ENCODE measurements at regions not wholly inside any gene's neighbourhood (a gene's known extent, or its start where the extent isn't known, plus 50 kb on each side); places are given as distances from the start of the nearest gene placed in this dataset.

GRCh38 chr11:116532066-116532465, 240.7 kb downstream of the BUD13 start:
- no peak for DNase-seq

- no peak for DNase-seq
Measured at GRCh38 chr11:116530705-116531104, 242.1 kb downstream of the BUD13 start.

DNA sequence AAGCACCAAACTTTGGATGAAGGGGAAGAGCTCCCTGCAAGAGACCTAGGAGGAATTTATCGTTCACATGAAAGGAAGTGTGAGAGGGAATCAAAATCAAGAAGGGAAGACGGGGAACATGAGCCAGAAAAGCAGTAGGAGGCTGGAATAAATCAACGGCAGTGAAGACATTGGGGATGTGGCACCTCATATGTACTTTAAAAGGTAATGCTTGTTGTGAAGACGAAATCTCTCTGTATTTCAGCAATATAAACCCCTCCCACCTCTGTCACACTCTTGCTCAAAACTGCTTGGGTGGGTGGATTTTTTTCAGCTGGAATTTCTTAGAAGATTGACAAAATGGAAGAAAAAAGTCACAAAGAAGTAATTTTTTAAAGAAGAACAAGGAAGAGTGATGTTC, 243.5 kb downstream of the BUD13 start:
- DNase-seq = no peak

- no peak for DNase-seq
Measured at GRCh38 chr11:116527180-116527991, 245.4 kb downstream of the BUD13 start.

DNA sequence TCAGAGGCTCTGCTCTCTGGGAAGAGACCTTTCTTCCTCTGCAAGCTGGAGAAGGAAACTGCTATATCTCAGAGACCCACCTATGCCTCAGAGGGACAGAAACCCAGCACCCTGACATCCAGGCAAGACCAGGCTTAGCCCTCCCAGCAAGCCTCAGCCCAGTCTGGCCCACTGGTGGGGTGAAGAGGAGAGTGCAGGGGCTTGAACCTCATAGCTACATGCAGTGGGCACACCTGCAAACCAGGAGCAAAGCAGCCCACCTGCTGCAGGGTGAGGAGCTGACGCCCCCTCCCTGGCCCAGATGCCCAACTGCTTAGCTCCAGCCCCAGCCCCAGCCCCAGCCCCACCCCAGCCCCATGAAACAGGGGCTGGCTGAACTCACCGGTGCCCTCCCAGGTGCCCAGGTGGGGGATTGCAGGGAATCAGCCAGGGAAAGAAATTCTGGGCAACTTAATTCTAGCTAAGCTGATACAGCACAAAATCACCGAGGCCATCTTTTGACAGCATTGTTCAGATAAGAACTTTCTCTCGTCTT, 246.8 kb downstream of the BUD13 start:
- no peak for DNase-seq

GRCh38 chr11:116519499-116519898, 253.3 kb downstream of the BUD13 start:
- no peak for DNase-seq

DNA sequence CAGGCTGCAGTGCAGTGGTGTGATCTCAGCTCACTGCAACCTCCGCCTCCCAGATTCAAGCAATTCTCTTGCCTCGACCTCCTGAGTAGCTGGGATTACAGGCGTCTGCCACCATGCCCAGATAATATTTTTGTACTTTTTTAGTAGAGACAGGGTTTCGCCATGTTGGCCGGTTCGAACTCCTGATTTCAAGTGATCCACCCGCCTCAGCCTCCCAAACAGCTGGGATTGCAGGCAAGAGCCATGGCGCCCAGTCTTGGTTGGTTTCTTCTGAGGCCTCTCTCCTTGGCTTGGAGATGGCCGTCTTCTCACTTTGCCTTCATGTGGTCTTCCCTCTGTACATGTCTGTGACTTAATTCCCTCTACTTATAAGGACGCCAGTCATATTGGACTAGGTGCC, 254.6 kb downstream of the BUD13 start:
- no peak for DNase-seq

DNA sequence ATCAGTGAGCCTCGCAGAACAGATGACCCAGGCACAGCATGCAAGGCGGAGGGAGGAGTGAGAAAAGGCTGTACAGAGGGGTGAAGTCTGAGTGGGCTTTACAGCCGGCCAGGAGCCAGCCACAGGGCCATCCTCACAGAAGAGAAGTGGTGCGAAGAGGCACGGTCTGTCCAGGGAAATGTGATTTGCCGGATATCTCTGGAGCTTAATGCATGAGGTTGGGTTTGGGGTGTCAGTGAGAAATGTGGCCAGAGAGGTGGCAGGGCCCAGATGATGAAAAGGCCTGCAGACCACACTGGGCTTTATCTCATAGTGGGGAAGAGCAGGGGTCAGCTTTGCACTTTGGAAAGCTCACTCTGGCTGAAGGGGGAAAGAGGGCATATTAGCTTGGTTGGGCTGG, 255.2 kb downstream of the BUD13 start:
- no peak for DNase-seq

- no peak for DNase-seq
Measured at GRCh38 chr11:116517077-116517476, 255.7 kb downstream of the BUD13 start.

DNA sequence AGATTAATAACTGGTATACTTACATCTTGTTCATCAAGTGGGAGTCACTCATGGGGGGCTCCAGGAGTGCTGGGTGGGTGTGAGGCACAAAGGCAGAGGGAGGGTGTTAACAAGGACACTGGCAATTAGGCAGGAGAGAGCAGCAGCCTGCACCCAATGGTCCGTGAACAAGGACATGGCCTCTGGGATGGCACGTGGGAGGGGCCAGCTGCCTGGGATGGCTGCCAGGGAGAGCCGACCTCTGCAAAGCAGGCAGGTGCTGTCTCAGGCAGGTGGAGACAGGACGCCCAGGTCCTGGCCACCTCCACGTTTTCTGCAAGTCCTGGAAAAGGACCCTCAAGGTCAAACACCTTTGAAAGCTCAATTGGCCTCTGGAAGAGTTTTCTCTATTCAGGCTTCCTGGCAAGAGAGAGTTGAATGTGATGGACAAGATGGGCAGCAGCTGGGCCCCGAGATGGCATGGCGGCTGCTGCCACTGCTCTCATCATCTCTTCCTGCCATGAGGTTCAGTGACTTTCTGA, 257.1 kb downstream of the BUD13 start:
- no peak for DNase-seq

GRCh38 chr11:116513894-116514293, 258.9 kb downstream of the BUD13 start:
- no peak for DNase-seq

GRCh38 chr11:116513278-116513823, 259.4 kb downstream of the BUD13 start:
- DNase-seq = no peak

- DNase-seq = no peak
Measured at GRCh38 chr11:116512841-116513240, 259.9 kb downstream of the BUD13 start.

GRCh38 chr11:116511684-116512083, 261.1 kb downstream of the BUD13 start:
- no peak for DNase-seq

GRCh38 chr11:116510886-116511650, 261.7 kb downstream of the BUD13 start:
- no peak for DNase-seq

DNA sequence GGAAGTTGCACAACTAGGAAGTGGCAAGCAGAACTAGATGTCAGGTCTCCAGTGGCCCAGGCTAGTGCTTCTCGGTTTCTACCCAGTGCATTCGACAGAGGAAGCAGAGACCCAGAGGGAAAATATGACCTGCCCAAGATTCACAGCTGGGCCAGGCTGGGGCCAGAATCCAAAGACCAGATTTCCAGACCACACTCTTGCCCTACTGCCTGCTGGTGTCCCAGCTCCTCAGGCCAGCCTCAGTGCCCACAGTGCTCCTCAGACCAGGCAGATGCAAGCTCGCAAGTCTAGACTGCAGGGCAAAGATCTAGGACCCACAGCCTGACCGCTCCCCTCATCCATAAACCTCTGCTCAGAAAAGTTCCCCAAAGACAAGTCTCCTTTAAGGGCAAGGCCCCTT, 262.6 kb downstream of the BUD13 start:
- DNase-seq = no peak

- DNase-seq = no peak
Measured at GRCh38 chr11:116509551-116509950, 263.2 kb downstream of the BUD13 start.

DNA sequence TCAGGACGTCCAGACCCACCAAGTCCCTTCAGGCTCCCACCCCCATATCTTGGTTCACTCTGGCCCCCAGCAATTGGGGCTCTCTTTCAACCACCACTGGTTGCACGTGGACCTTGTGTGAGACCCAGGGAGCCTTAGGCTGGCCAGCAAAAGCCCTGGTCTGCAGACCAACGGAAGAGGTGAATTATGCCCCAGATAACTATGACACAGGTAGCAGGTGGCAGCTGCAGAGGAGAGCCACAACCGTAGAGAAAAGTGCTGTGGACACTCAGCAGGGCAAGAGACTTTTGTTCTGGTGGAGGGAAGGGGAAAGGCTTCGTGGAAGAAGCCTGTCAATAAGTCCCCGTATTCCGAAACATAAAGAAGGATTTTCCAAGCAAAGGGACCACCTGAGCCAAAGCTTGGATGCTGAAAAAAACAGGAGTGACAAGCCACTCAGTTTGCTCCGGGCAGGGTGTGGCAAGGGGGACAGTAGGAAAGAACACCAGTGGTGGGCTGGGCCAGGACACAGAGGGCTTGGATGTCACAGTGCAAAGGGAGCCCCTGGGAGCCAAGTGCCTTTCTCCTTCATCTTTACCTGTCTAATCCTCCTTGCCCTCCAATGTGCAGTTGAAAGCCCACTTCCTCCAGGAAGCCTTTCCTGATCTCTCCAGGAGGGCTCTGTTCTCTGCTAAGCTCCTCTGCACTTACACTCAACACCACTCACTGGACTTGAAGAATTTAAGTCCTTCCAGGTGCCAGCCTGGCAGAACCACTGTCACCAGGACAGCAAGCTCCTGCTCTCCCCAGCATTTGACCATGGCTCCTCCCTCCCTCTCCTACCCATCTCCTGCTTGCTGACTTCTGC, 264.7 kb downstream of the BUD13 start:
- no peak for DNase-seq

DNA sequence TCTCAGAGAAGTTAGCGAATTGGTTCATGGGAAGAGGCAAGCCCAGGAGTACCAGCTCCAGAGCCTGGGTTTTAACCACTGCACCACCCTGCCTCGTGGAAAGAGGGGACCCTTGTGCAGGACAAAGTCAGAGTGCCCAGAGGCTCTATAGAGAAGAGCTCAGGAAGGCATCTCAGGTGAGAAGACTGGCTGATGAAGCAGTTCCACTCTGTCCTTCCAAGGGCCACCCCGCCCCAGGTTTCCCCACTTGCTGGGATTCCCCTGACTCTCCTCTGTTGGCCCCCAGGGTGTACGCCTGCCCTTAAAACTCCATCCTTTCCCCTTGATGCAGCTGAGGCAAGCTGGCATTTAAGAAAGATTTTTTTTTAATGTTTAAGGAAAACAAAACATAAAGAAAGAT, 265.8 kb downstream of the BUD13 start:
- DNase-seq = no peak

DNA sequence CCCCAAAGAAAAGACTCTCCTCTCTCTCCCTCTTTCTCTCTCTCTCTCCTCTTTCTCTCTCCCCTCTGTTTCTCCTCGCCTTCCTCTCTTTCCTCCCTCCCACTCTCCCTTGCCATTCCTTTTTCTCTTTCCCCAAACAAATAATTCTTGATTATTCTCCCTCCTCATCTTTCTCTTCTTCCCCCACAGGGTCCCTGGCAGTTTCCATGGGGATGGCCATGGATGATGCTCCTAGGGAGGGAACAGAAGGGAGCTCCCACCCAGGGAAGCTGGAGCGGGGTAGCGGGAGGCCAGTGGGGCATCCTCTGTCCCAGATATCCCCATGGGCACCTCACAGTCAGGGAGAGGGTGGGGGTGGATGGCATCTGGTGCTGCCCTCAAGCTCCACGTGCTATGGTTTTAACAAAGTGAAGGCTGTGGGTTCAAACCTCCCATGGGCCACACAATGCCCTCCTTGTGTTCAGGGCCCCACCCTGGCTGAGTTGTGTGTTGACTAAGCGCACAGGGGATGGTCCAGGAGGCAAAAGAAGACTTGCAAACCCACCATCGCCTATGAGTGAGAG, 266.4 kb downstream of the BUD13 start:
- DNase-seq = no peak

Data from skin of body (tissue), 1 donor.